GM21528 (cell line): ENCODE measurements at regions not wholly inside any gene's neighbourhood (a gene's known extent, or its start where the extent isn't known, plus 50 kb on each side); places are given as distances from the start of the nearest gene placed in this dataset.

Experiments
- ATAC-seq: cut with Tn5 transposase; IDR thresholded peaks from one replicate; pipeline ENCODE4 v1.9.1; 2021; ENCODE audit warnings: mild to moderate bottlenecking, moderate library complexity; ENCODE audit not compliant: unreplicated experiment, low FRiP score

DNA sequence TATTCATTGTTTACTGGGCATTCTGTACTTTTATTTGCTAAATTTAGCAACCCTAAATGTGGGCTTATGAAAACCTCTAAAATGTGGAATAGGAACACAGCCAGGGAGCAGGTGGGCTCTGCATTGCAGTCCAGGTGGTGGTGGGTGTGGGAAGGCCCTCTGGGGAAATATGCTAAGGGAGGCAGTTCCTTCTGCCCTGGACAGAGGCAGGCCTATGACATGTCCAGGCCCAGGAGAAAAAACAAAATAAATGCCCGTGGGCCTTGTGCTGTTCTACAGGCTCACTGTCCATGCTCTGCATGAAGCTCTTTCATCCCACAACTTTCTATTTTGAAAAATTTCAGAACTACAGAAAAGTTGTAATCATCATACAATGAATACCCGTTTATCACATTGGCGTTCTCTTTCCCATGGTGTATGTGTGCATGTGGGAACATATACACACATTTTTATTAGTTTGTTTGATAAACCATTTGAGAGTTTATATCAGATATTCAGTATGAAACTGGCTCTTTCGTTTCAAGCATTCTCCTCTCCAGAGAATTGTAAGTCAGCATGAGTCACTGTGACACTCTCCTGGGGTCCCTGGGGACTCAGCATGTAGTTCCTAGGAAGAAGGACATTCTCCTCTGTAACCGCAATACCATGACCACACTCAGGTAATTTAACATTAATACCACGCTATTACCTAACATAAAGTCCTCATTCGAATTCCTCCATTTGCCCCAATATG, 505.3 kb downstream of the COG6 start:
- ATAC-seq, result no peak

DNA sequence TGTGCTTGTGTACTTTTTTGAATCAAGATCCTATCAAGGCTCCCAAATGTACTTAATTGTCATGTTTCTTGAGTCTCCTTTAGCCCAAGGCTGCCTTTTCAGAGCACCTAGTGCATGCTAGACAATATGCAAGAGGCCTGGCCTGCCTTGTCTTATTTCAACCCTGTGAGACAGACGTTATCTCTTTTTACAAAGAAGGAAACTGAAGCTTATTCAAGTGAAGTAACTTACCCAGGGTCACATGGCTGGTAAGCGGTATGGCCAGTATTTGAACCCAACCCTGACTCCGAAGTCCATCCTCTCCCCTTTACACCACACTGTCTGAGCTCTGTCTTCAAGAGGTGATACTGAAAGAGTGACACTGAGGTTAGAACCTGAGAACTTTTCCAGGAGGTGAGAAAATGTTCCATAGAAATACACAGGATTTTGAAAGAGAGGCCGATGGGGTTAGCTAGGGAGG, 505.1 kb downstream of the FOXO1 start:
- no peak for ATAC-seq

DNA sequence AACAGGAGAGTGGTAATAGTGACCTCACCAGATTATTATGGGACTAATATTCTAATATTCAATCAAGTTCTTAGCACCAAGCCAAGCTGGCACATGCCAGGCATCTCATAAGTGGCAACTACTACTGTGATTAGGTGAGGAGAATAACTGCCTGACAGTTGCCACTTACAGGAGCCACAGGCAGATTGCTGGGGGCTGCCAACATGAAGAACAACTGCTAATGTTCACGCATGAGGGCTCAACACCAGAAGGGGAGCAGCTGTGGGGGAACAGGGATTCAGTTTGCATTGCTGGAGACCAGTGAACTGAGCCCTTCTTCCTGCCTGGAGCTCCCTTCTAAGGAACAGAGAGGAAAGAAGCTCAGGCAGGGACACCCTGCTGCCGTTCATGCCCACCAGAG, 504.5 kb downstream of the FOXO1 start:
- ATAC-seq, result no peak

DNA sequence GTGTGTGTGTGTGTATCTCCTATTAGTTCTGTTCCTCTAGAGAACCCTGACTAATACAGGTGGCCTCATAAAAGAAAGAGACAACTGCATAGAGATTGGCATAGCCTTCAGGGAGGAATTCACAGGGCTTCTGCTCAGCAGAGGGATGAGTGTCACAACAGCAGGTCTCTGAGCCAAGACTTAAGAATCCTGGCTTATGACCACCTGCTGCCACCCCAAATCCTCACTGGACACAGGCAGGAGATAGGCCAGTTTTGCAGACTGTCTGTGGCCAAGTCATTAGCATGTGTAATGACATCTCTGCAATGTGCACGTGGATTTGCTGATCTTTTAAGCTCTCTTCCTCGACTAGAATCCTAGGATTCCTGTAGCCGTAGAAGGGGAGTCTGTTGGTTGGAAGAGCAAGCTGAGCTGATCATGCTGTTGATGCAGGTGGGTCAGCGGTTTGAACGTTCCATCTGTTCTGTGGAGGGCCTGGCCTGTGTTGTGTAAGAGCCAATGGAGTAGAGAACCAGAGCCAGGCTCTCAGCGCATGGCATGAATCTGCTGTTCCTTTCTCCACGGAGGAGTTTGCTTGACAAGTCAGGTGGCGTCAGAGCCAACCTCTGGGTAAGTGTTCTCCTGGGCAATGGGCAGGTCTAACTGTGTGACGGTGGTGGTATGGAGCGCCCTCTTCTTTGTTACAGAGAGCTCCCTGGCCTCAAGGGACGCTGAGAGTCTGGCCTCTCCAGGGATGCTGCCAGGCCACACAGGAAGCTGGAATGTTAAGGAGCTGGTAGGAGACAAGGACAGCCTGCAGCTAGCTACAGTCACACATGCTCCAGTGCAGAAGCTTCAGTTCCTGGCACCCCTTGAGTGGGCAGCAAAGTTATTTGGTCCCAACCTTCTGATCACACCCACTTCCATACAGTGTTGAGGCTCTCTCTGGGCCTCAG, 503.1 kb downstream of the FOXO1 start:
- no peak for ATAC-seq

GRCh38 chr13:40164133-40164532, 502.3 kb downstream of the FOXO1 start:
- no peak for ATAC-seq

DNA sequence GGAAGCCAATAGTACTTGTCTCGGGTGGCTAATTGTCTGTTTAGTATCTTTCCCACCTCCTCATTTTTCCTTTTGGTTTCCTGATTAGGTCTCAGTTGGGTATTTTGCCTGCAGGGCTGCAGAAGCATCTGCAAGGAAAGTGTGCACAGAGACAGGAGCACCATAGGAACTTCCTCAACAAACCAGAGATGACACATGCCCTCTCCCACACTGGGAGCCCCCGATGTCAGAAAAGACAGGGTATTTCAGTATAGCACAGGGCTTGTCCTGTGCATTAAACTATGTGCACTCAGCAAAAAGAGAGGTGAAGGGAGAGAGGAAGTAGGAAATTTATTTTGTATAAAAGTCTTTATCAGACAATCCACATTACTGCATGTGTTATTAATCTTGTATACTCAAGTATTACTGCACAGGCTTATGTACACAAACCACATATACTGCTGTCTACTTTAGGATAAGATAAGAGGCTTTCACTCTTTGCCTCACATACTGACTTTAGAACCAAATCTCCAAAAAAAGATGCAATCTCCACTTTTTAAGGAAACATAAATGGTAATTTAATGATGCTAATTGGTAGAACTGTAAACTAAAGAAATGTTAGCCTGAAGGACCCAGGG, 501.0 kb downstream of the FOXO1 start:
- no peak for ATAC-seq

DNA sequence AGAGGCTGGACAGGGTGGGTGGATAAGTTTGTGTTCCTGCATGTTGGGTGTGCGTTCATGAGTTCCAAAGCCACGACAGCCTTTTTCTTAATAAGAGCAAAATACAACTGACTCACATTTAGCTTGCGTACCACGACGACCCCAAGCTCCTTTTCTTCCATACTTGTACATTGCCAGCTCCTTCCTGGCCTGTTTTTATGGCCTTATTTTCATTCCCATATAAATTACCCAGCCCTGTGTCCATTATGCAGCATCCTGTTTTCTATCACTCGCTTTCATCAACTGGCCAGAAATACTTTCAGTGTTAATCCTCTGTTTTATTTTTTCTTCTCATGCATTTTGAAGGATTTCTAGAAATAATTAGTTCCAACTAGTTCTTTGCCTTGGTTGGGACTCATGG, 499.1 kb downstream of the FOXO1 start:
- no peak for ATAC-seq

DNA sequence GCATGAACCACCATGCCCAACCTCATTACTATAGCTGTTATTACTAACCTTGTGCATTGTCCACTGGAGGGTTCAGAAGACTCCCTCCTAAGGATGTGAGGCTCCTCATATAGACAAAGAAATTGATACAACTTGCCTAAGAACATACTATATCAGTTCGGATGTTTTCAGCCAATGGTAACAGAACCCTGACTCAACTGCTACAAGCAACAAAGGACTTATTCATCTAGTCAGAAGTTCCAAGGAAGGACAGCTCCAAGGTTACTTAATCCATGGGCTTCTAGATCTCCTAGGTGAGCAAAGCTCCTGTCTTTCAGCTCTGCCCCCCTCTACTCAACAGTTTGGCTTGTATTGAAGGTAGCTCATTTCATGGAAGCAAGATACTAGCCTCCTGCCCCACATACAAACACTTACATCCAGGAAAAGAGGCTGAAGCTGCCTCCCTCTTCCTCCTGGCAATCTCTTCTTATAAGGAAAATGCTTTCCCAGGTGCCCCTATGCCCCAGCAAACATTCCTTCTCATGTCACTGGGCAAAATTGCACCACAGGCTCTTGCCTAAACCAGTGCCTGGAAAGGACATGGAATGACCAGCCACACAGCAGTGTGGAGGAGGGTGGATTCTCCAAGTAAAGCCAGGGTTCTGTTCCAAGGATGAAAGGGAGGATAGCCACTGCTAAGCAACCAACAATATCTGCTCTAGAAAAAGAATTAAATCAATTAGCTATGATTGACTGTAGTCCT, 497.8 kb downstream of the FOXO1 start:
- no peak for ATAC-seq

DNA sequence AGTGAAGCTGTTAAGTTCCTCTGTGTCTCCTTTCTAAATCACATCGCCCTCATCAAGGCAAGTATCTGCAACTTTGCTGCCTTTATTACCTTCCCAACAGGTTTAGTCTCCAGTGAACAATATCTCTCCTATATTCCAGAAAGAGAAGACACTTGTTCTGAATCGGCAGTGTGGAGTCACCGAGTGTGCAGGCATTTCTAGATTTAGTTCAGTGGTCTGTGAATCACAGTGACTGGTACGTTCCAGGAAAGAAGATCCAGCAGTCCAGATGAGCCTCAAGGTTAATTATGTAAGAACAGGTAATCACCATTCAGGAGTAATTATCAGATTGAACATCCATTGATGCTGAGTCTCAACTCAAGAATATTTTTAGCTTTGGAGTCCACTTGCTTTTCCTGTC, 497.0 kb downstream of the FOXO1 start:
- ATAC-seq, result no peak

GRCh38 chr13:40170091-40170490, 496.4 kb downstream of the FOXO1 start:
- ATAC-seq, result no peak

- ATAC-seq, result no peak
Observed at GRCh38 chr13:40170982-40171381, 495.5 kb downstream of the FOXO1 start.

- ATAC-seq, result no peak
Observed at GRCh38 chr13:40171566-40171965, 494.9 kb downstream of the FOXO1 start.

GRCh38 chr13:40172149-40172591, 494.3 kb downstream of the FOXO1 start:
- ATAC-seq, result no peak

DNA sequence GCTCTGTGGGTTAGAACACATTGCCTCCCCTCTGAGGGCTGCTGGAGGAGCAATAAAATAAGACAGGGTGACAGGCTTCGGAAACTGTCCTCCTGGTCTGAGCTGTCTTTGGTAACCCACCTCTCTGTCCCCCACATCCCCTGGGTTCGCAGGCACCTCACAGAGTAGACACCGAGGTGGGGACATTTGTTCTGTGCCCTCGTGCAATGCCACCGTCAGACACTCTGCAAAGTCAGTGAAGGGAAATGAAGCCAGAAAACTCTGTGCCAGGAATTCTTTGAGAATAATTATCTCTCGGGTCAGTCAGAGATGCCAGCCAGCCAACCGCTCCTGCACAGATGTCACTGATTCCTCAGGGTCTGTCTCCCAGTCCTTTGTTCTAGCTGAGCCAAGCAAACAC, 493.6 kb downstream of the FOXO1 start:
- ATAC-seq, result no peak

- ATAC-seq, result no peak
Observed at GRCh38 chr13:40175639-40176038, 490.8 kb downstream of the FOXO1 start.

DNA sequence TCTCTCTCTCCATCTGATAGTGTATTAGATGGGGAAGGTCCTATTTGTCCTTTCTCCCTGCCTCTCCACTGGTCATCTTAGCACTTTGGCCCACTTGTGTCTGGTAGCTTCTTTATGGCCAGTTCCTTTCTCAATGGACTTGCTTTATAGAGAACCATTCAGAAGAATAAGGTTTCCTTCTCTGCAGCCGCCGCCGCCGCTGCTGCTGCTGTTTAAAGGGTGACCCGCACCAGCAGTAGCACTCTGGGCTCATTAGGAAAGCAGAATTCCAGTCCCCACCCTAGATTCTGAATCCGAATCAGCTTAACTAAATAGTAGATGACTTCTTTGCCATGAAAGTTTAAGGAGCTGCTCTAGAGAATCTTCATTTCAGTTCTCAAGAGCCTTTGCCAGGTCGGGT, 490.2 kb downstream of the FOXO1 start:
- ATAC-seq, result no peak

DNA sequence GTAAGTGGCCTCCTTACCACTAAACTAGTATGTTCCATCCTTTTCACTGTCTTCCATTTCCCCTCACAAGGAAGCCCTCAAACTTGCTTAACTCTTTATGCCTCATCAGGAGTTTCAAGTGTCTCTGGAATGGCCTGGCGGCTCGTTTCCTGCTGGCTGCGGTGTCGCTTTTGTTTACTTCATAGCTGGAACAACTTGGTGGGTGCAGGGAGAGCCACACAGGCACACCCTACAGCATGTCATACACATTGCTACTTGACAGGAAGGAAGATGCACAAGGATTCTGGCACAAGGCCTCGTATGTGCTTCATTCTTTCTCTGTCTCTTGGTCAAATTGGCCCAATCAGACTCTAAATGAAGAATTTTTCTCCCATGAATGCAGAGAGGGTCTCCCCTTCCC, 488.3 kb downstream of the FOXO1 start:
- ATAC-seq, result no peak

DNA sequence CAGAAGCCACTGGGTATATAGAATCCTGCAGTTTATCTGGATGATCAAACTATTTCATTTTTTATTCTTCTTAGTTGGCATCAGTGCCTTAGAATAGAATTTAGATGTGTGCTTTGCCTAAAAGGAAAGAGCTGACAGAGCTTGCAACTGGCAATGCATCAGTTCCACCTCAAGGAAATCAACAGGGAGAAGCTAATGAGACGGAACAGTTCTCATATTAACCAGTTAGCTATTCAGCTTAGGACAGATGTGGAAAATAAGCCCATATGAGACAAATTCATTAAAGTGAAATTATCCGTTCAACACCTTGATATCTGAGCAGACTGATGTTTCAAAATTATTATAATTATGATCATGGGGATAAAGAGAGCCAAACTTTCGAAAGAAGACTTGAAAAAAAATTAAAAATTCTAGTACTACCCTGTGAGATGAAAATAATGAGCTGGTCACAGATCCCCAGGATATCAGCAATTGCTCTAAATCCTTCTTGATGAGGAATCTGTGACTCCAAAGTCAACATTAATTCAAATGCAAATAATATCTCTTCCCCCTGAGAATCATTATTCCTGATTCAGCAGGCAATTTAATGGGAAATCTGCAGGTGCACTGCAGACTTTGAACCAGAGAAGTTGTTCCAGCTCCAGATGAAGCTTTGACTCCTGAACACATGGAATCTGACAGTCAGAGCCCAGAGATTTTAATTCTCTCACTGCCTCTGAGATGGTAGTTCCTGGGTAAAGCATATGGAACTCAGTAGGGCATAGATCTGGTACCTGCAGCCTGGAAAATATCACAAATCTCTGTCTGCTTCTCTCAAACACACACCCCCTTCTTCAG, 486.8 kb downstream of the FOXO1 start:
- no peak for ATAC-seq

DNA sequence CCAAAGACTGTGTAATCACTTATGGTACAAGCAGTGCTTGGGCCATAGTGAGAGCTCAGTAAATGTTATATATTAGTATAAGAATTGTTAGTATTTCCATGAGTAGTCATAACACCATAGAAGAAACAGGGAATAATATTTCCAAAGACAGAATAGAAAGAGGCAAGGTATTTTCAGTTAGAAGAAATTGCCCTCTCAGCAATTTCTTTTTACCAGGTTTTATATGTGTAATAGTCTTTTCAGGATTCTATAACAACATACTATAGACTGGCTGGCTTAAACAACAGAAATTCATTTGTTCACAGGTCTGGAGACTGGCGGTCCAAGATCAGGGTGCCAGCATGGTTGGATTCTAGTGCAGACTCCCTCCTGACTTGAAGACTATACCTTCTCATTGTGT, 485.7 kb downstream of the FOXO1 start:
- ATAC-seq, result no peak
